ENCODE measurements at regions not wholly inside any gene's neighbourhood (a gene's known extent, or its start where the extent isn't known, plus 50 kb on each side); places are given as distances from the start of the nearest gene placed in this dataset.

DNA sequence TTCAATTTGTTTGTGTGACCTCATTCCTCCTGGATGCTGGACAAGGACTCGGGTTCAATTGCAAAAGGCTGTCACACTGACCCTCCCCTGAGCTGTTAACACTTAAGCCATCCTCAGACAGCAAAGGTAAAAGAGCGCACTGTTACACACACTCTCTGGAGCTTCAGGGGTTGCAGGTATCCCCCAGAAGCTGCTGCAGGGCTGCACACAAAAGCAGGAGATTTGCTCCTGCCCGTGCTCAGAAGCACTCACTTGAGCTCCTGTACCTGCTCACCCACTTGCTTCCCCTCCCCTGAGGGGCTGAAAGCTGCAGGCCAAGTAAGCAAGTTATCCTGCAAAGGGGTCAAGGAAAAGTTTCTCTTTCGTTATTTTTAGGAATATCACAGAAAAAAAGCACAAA, 886.2 kb upstream of the ZWINT start:
- 40 to 54% methylated on average over 4 of the region's 4 CpGs for WGBS, 2 donors

GRCh38 chr10:57225920-57226319, 864.9 kb upstream of the ZWINT start:
- no peaks in the 10 kb centered on the region for H3K36me3 ChIP-seq
- H3K9me3 ChIP-seq: peaks cover 0 to 10% (median 4%) of the 10 kb centered on the region in 4 donors
- TF ChIP-seq CTCF (IDR thresholded peaks at IDR 0.05): no peak
- TF ChIP-seq POLR2A (IDR thresholded peaks at IDR 0.05): no peak
- no peak for TF ChIP-seq EP300 (IDR thresholded peaks at IDR 0.05)
- no peak overlapping the region for H3K27ac ChIP-seq
- H3K4me3 ChIP-seq: no peak overlapping the region
- no peaks in the 10 kb centered on the region for H3K27me3 ChIP-seq
- WGBS, 2 donors: 59 to 61% methylated on average over 3 of the region's 3 CpGs
- H3K4me1 ChIP-seq: no peaks in the 10 kb centered on the region
- no peak for DNase-seq (ENCODE audit: low spot score in 2 of 2)

More for the DNA sequence above, 886.2 kb upstream of the ZWINT start:
- H3K27me3 ChIP-seq: no peaks in the 10 kb centered on the region
- DNase-seq (ENCODE audit: low spot score in 2 of 2): no peak
- TF ChIP-seq CTCF (IDR thresholded peaks at IDR 0.05) (no peak), EP300 (IDR thresholded peaks at IDR 0.05) (no peak), POLR2A (IDR thresholded peaks at IDR 0.05) (no peak)
- no peaks in the 10 kb centered on the region for H3K9me3 ChIP-seq
- H3K4me3 ChIP-seq: no peak overlapping the region
- H3K27ac ChIP-seq: no peak overlapping the region
- no peaks in the 10 kb centered on the region for H3K36me3 ChIP-seq
- no peaks in the 10 kb centered on the region for H3K4me1 ChIP-seq

DNA sequence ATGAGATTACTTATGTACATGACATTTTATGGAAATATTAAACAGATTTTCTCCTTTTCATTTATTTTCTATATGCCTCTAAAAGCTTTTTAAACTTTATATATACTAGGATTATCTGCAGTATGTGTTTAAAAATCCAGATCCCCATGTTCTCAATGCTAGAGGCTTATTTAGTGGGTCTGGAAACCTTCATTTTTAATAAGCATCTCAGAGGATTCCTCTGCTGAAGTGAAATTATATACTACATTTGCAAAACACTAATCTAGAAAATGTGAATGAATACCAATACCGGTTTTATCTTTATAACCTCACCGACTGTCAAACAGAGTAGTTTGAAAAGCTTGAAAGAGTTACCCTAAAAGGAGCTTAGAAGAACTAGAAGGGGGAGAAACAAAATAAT, 863.8 kb upstream of the ZWINT start:
- DNase-seq (ENCODE audit: low spot score in 2 of 2): no peak
- H3K27ac ChIP-seq: no peak overlapping the region
- H3K36me3 ChIP-seq: no peaks in the 10 kb centered on the region
- H3K27me3 ChIP-seq: no peaks in the 10 kb centered on the region
- H3K4me1 ChIP-seq: no peaks in the 10 kb centered on the region
- WGBS, 2 donors: 51 to 57% methylated on average over 2 of the region's 2 CpGs
- peaks cover 0 to 8% (median 0%) of the 10 kb centered on the region in 4 donors for H3K9me3 ChIP-seq
- no peak overlapping the region for H3K4me3 ChIP-seq
- TF ChIP-seq POLR2A (IDR thresholded peaks at IDR 0.05) (no peak), EP300 (IDR thresholded peaks at IDR 0.05) (no peak), CTCF (IDR thresholded peaks at IDR 0.05) (no peak)

DNA sequence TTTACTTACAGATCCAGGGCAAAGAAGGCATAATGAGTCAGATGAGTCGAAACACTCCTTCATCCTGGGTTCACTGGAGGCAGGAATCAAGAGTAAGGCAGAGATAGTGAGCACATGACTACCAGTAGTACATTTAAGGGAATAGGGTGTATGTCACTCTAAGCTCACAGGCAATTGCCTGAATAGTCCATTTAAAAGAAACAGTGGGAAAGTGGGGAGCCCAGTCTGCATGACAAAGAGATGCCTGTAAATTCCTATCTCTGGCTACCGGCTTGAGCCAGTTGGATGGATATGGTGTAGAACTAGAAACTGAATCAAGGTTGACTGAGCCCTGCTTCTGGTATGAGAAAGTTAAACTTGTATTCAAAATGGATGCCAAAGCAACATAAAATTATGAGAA, 861.5 kb upstream of the ZWINT start:
- DNase-seq (ENCODE audit: low spot score in 2 of 2): no peak
- 51 to 59% methylated on average over 2 of the region's 2 CpGs for WGBS, 2 donors
- Histone ChIP-seq H3K27ac (no peak overlapping the region), H3K9me3 (no peaks in the 10 kb centered on the region), H3K27me3 (no peaks in the 10 kb centered on the region), H3K4me3 (no peak overlapping the region), H3K36me3 (no peaks in the 10 kb centered on the region), H3K4me1 (no peaks in the 10 kb centered on the region)
- TF ChIP-seq POLR2A (IDR thresholded peaks at IDR 0.05): no peak
- no peak for TF ChIP-seq CTCF (IDR thresholded peaks at IDR 0.05)
- TF ChIP-seq EP300 (IDR thresholded peaks at IDR 0.05): no peak

DNA sequence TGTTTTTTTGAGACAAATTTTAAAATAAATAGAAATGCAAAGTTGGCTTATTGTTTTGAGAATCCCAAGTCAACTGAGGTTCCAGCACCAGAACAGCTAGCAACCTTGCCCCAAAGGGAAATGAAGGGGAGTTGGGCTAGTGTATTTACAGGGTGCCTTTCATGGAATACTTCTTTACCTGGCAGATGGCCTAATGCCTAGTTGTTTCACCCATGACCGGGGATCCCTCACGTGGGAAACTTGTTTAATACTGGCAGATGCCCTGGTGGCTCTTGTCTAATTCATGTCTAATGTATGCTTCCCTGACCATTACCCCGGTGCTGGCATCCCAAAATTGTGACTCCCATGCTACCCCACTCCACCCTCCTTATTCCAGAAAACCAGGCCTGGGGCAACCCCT, 861.1 kb upstream of the ZWINT start:
- no peaks in the 10 kb centered on the region for H3K36me3 ChIP-seq
- TF ChIP-seq POLR2A (IDR thresholded peaks at IDR 0.05) (no peak), EP300 (IDR thresholded peaks at IDR 0.05) (no peak), CTCF (IDR thresholded peaks at IDR 0.05) (no peak)
- H3K4me1 ChIP-seq: no peaks in the 10 kb centered on the region
- H3K27me3 ChIP-seq: no peaks in the 10 kb centered on the region
- WGBS, 2 donors: 70 to 76% methylated on average over 3 of the region's 3 CpGs
- no peak overlapping the region for H3K27ac ChIP-seq
- no peak overlapping the region for H3K4me3 ChIP-seq
- H3K9me3 ChIP-seq: no peaks in the 10 kb centered on the region
- DNase-seq (ENCODE audit: low spot score in 2 of 2): no peak

Measured in tibial nerve (tissue), 4 donors.